Adrenal gland (tissue), 5 donors: ENCODE measurements at regions not wholly inside any gene's neighbourhood (a gene's known extent, or its start where the extent isn't known, plus 50 kb on each side); places are given as distances from the start of the nearest gene placed in this dataset.

Experiments
- POLR2A ChIP-seq, 2 donors: fragments of 450-650 bp; IDR thresholded peaks; one replicate each; pipeline ENCODE4 v1.6.1; 2017; ENCODE audit warnings: antibody characterized with exemption in 2 of 2, mild to moderate bottlenecking in 2 of 2, moderate library complexity in 1 of 2
- TF ChIP-seq, protein P1 (sequence below), 6 experiments: fragments of 450-650 bp in 4 of 6; fragments of 200-600 bp in 2 of 6; sonication (generic) in 1 of 6; IDR thresholded peaks; 1 replicate in 5 of 6; 2 replicates in 1 of 6; pipeline versions ENCODE4 v1.5.1 to v1.8.0; 2016 to 2021; ENCODE audit warnings: antibody characterized with exemption in 6 of 6, mild to moderate bottlenecking in 2 of 6, moderate library complexity in 1 of 6
- donor health status: DM: no; HTN: no; CAD: no.

DNA sequence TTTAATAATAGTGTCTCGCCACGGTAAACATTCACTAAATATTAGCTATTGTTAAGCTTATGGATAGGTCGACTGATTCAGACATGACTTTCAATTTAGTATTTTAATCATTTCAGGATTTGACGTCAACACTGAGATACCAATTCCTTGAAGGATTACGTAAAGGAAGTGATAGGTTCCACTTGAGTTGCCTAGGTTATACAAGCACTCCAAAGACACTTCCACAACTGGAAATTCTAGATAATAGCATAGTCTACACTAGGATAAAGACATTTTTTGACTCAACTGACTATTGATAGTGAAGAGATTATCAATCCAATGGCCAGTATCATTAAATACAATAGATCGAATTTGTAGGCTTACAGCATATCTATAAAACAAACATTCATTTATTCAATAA lies 63.9 kb upstream of the NHSL1 start:
- TF ChIP-seq, protein P1, sequence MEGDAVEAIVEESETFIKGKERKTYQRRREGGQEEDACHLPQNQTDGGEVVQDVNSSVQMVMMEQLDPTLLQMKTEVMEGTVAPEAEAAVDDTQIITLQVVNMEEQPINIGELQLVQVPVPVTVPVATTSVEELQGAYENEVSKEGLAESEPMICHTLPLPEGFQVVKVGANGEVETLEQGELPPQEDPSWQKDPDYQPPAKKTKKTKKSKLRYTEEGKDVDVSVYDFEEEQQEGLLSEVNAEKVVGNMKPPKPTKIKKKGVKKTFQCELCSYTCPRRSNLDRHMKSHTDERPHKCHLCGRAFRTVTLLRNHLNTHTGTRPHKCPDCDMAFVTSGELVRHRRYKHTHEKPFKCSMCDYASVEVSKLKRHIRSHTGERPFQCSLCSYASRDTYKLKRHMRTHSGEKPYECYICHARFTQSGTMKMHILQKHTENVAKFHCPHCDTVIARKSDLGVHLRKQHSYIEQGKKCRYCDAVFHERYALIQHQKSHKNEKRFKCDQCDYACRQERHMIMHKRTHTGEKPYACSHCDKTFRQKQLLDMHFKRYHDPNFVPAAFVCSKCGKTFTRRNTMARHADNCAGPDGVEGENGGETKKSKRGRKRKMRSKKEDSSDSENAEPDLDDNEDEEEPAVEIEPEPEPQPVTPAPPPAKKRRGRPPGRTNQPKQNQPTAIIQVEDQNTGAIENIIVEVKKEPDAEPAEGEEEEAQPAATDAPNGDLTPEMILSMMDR (IDR thresholded peaks at IDR 0.05), result no peak
- no peak for TF ChIP-seq POLR2A (IDR thresholded peaks at IDR 0.05)
